ENCODE measurements at regions not wholly inside any gene's neighbourhood (a gene's known extent, or its start where the extent isn't known, plus 50 kb on each side); places are given as distances from the start of the nearest gene placed in this dataset.

GRCh38 chr7:106345421-106346166, 60.8 kb upstream of the NAMPT start:
- Histone ChIP-seq H3K27me3 (ENCODE audit: control insufficient read depth in 2 of 2, insufficient read depth in 2 of 2, low read length in 2 of 2) (peaks cover 0 to 3% of the 10 kb centered on the region in 2 donors), H3K4me1 (ENCODE audit: control insufficient read depth in 1 of 2, insufficient read depth in 2 of 2, low read length in 2 of 2) (peaks cover 40 to 43% of the 10 kb centered on the region in 2 donors), H3K4me3 (replicated peaks in 1 of 3; ENCODE audit: low read depth in 2 of 3, low read length in 3 of 3) (no peak overlapping the region), H3K9ac (ENCODE audit: insufficient read depth, low read length, poor library complexity, severe bottlenecking) (peak overlapping the region; percentile 65), H3K27ac (ENCODE audit: low read depth in 1 of 2, low read length in 2 of 2) (peak overlapping the region; percentile 64 to 97), H3K36me3 (replicated peaks in 1 of 2; ENCODE audit: control insufficient read depth in 1 of 2, insufficient read depth in 2 of 2, low read length in 2 of 2) (no peaks in the 10 kb centered on the region), H3K79me2 (ENCODE audit: insufficient read depth, low read length) (no peaks in the 10 kb centered on the region), H2AFZ (ENCODE audit: insufficient read depth, low read depth, low read length, poor library complexity, severe bottlenecking) (no peak overlapping the region), H3K9me3 (replicated peaks in 1 of 2; ENCODE audit: control insufficient read depth in 1 of 2, insufficient read depth in 1 of 2, low read length in 2 of 2) (peaks cover 27 to 40% of the 10 kb centered on the region in 2 donors), H3K4me2 (replicated peaks; ENCODE audit: extremely low read depth, low read length, poor library complexity, severe bottlenecking) (peak overlapping the region; percentile 33), H4K20me1 (ENCODE audit: insufficient read depth, low read length) (no peaks in the 10 kb centered on the region)
- Mint-ChIP-seq H3K36me3 (peaks cover 15 to 22% of the 10 kb centered on the region in 2 donors), H3K27me3 (ENCODE audit: low read depth in 3 of 3) (peaks cover 1 to 11% (median 2%) of the 10 kb centered on the region in 3 donors), H3K27ac (peak overlapping the region; percentile 96 to 99 (median 98)), H3K4me1 (peaks cover 44% of the 10 kb centered on the region), H3K4me3 (peak overlapping the region; percentile 25 to 81), H3K9me3 (peaks cover 34 to 68% (median 45%) of the 10 kb centered on the region in 7 donors)
- intact Hi-C loops (cut with micrococcal nuclease) = loop anchor here (1.0 to 5.0 kb wide), 6 partner anchors 19 to 82 kb away; partner anchors contain the start of gene NAMPT (in 1 of the 2)
- WGBS (ENCODE audit: insufficient coverage) = no CpG with 5 or more reads among the region's 2 CpGs
- DNase-seq = peak; percentile 90 to 96 (median 94)
- TF ChIP-seq CTCF (IDR thresholded peaks at IDR 0.05) = no peak

- Histone ChIP-seq H2AFZ (ENCODE audit: insufficient read depth, low read depth, low read length, poor library complexity, severe bottlenecking) (no peak overlapping the region), H3K27ac (ENCODE audit: low read depth in 1 of 2, low read length in 2 of 2) (peak overlapping the region; percentile 64 to 97), H3K36me3 (replicated peaks in 1 of 2; ENCODE audit: control insufficient read depth in 1 of 2, insufficient read depth in 2 of 2, low read length in 2 of 2) (no peaks in the 10 kb centered on the region), H3K4me2 (replicated peaks; ENCODE audit: extremely low read depth, low read length, poor library complexity, severe bottlenecking) (no peak overlapping the region), H3K9ac (ENCODE audit: insufficient read depth, low read length, poor library complexity, severe bottlenecking) (peak overlapping the region; percentile 65), H3K4me1 (ENCODE audit: control insufficient read depth in 1 of 2, insufficient read depth in 2 of 2, low read length in 2 of 2) (peaks cover 40 to 43% of the 10 kb centered on the region in 2 donors), H3K9me3 (replicated peaks in 1 of 2; ENCODE audit: control insufficient read depth in 1 of 2, insufficient read depth in 1 of 2, low read length in 2 of 2) (peaks cover 27 to 34% of the 10 kb centered on the region in 2 donors), H3K4me3 (replicated peaks in 1 of 3; ENCODE audit: low read depth in 2 of 3, low read length in 3 of 3) (peak overlapping the region in 1 of 3 experiments; percentile 4), H3K27me3 (ENCODE audit: control insufficient read depth in 2 of 2, insufficient read depth in 2 of 2, low read length in 2 of 2) (no peaks in the 10 kb centered on the region), H3K79me2 (ENCODE audit: insufficient read depth, low read length) (no peaks in the 10 kb centered on the region), H4K20me1 (ENCODE audit: insufficient read depth, low read length) (no peaks in the 10 kb centered on the region)
- peak; percentile 92 to 99 (median 98) for DNase-seq
- WGBS (ENCODE audit: insufficient coverage) = 5% methylated on average over 4 of the region's 4 CpGs
- TF ChIP-seq CTCF (IDR thresholded peaks at IDR 0.05) = no peak
- Mint-ChIP-seq H3K4me1 (peaks cover 44% of the 10 kb centered on the region), H3K9me3 (peaks cover 36 to 68% (median 47%) of the 10 kb centered on the region in 7 donors), H3K27me3 (ENCODE audit: low read depth in 3 of 3) (peaks cover 1 to 11% (median 2%) of the 10 kb centered on the region in 3 donors), H3K36me3 (peaks cover 15 to 22% of the 10 kb centered on the region in 2 donors), H3K27ac (peak overlapping the region; percentile 96 to 99 (median 98)), H3K4me3 (peak overlapping the region in 1 of 2 donors; percentile 72)
- intact Hi-C loops (cut with micrococcal nuclease) = loop anchor here (1.0 to 5.0 kb wide), 6 partner anchors 20 to 82 kb away; partner anchors contain the start of gene NAMPT (in 1 of the 2)
These were observed 60.1 kb upstream of the NAMPT start for GRCh38 chr7:106344861-106345260.
